MCF 10A (cell line): ENCODE measurements at regions not wholly inside any gene's neighbourhood (a gene's known extent, or its start where the extent isn't known, plus 50 kb on each side); places are given as distances from the start of the nearest gene placed in this dataset.

Source experiments
- BruUV-seq: library from RNA; stranded (reverse); fragments of 400-500 nt; replicated peaks from 2 replicates; lab custom pipeline; 2021; lab: Mats Ljungman, UMichigan
- CTCF ChIA-PET: fragments of 300-600 bp; sonication (Branson Sonifier 250); formaldehyde crosslinking; extraction: SDS; loops from one replicate; lab custom pipeline; 2021; ENCODE audit warnings: antibody characterized with exemption, inconsistent platforms; lab: Yijun Ruan, JAX
- POLR2A ChIA-PET: fragments of 300-600, 350-650 bp; sonication (Branson Sonifier 250); formaldehyde crosslinking; extraction: SDS; loops from one replicate; lab custom pipeline; 2020; ENCODE audit warnings: antibody characterized with exemption, inconsistent platforms; lab: Yijun Ruan, JAX
- DNase-seq: peaks from one replicate; pipeline ENCODE4 v3.0.0-alpha.2; 2018; ENCODE audit not compliant: unreplicated experiment
- H3K27ac Mint-ChIP-seq: one replicate; pipeline ENCODE4 v1.8.0; 2022; ENCODE audit warnings: mild to moderate bottlenecking, low read depth, mixed read lengths; ENCODE audit not compliant: unreplicated experiment
- H3K27me3 Mint-ChIP-seq: one replicate; pipeline ENCODE4 v1.8.0; 2022; ENCODE audit warnings: mixed read lengths; ENCODE audit not compliant: insufficient read depth, unreplicated experiment
- H3K36me3 Mint-ChIP-seq: one replicate; pipeline ENCODE4 v1.8.0; 2022; ENCODE audit warnings: mild to moderate bottlenecking, moderate library complexity, mixed read lengths; ENCODE audit not compliant: insufficient read depth, unreplicated experiment
- H3K4me1 Mint-ChIP-seq: one replicate; pipeline ENCODE4 v1.8.0; 2022; ENCODE audit warnings: mixed read lengths; ENCODE audit not compliant: insufficient read depth, unreplicated experiment
- H3K4me3 Mint-ChIP-seq: one replicate; pipeline ENCODE4 v1.8.0; 2022; ENCODE audit warnings: mild to moderate bottlenecking, moderate library complexity, mixed read lengths; ENCODE audit not compliant: unreplicated experiment
- H3K9me3 Mint-ChIP-seq: one replicate; pipeline ENCODE4 v1.8.0; 2022; ENCODE audit warnings: mixed read lengths; ENCODE audit not compliant: unreplicated experiment
- intact Hi-C: fragments of 100-400 bp; cut with micrococcal nuclease; formaldehyde crosslinking; loops from 2 replicates; pipeline ENCODE4 v1.14.1; 2022
- TF ChIP-seq, protein P1 (sequence below): fragments of 200-600 bp; IDR thresholded peaks from one replicate; pipeline ENCODE4 v1.8.0; 2022; ENCODE audit warnings: antibody characterized with exemption, mild to moderate bottlenecking; ENCODE audit not compliant: unreplicated experiment

GRCh38 chr6:3601570-3601969 is 144.7 kb upstream of the SLC22A23 start:
- no TSS peak for BruUV-seq
- POLR2A ChIA-PET = interaction anchor here (1.5 kb wide), 1 partner anchor 11 kb away, joined by 7 read pairs; no protein-coding TSS in a partner anchor
- no peaks in the 10 kb centered on the region for H3K4me1 Mint-ChIP-seq
- no peak for DNase-seq
- CTCF ChIA-PET = interaction anchor here (0.7 kb wide), 1 partner anchor 96 kb away, joined by 3 read pairs; no protein-coding TSS in a partner anchor
- H3K9me3 Mint-ChIP-seq = no peaks in the 10 kb centered on the region
- H3K27me3 Mint-ChIP-seq = no peaks in the 10 kb centered on the region
- no peaks in the 10 kb centered on the region for H3K36me3 Mint-ChIP-seq
- TF ChIP-seq, protein P1, sequence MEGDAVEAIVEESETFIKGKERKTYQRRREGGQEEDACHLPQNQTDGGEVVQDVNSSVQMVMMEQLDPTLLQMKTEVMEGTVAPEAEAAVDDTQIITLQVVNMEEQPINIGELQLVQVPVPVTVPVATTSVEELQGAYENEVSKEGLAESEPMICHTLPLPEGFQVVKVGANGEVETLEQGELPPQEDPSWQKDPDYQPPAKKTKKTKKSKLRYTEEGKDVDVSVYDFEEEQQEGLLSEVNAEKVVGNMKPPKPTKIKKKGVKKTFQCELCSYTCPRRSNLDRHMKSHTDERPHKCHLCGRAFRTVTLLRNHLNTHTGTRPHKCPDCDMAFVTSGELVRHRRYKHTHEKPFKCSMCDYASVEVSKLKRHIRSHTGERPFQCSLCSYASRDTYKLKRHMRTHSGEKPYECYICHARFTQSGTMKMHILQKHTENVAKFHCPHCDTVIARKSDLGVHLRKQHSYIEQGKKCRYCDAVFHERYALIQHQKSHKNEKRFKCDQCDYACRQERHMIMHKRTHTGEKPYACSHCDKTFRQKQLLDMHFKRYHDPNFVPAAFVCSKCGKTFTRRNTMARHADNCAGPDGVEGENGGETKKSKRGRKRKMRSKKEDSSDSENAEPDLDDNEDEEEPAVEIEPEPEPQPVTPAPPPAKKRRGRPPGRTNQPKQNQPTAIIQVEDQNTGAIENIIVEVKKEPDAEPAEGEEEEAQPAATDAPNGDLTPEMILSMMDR = no peak
- H3K27ac Mint-ChIP-seq = no peak overlapping the region
- intact Hi-C loops = no loop called here
- no peak overlapping the region for H3K4me3 Mint-ChIP-seq

- ChIA-PET POLR2A (interaction anchor here (0.6 to 1.5 kb wide), 4 partner anchors 13 to 80 kb away, joined by 3 to 5 read pairs (median 4); no protein-coding TSS in a partner anchor), CTCF (interaction anchor here (1.4 kb wide), 1 partner anchor 15 kb away, joined by 3 read pairs; no protein-coding TSS in a partner anchor)
- H3K4me3 Mint-ChIP-seq = no peak overlapping the region
- H3K9me3 Mint-ChIP-seq = no peaks in the 10 kb centered on the region
- H3K4me1 Mint-ChIP-seq = peaks cover 6% of the 10 kb centered on the region
- H3K36me3 Mint-ChIP-seq = no peaks in the 10 kb centered on the region
- intact Hi-C loops = no loop called here
- BruUV-seq = no TSS peak
- H3K27ac Mint-ChIP-seq = no peak overlapping the region
- TF ChIP-seq, protein P1 = no peak
- H3K27me3 Mint-ChIP-seq = no peaks in the 10 kb centered on the region
- DNase-seq = no peak
Observed at GRCh38 chr6:3597500-3598064, 140.7 kb upstream of the SLC22A23 start.

DNA sequence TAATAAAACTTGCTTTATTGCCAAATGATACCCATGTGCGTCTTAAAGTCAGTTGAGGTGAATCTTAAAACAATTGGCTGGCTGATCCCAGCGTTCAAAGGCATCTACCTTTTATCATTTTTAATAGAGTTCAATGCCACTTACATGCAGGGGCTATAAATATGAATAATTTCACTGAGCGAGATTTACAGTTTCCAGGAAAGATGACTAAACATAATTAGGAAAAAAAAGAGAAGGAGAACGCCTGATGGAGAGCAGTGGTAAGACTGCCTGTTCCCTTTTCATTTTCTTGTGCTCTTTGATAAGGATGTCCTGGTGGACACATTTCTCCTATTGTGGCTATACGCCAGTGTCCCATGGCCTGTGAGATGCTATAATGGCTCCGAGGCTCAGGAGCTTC is 139.9 kb upstream of the SLC22A23 start:
- BruUV-seq = no TSS peak
- CTCF ChIA-PET = interaction anchor here (1.4 kb wide), 1 partner anchor 16 kb away, joined by 3 read pairs; no protein-coding TSS in a partner anchor

DNA sequence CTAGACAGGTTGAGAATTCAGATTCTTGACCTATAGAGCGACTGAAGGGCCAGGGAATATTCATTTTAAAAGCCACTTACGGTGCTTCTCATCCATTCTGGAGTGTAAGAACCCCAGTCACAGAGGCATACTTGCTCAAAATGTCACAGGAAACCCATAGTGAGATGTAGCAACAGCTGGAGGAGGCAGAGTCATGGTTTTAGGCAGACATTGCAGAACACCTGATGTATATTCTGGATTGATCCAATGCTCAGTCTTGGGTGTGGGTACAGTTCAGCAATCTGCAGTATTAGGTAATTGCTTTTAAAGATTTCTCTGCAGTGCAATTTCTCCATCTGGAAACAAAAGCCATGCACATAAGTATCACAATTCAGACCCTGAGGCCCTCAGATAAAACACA is 137.4 kb upstream of the SLC22A23 start:
- BruUV-seq = no TSS peak
- H3K9me3 Mint-ChIP-seq = no peaks in the 10 kb centered on the region
- no peak overlapping the region for H3K4me3 Mint-ChIP-seq
- H3K4me1 Mint-ChIP-seq = peaks cover 17% of the 10 kb centered on the region
- no peaks in the 10 kb centered on the region for H3K36me3 Mint-ChIP-seq
- H3K27me3 Mint-ChIP-seq = no peaks in the 10 kb centered on the region
- ChIA-PET CTCF (interaction anchor here (0.6 to 0.7 kb wide), 3 partner anchors 68 to 661 kb away, joined by 3 to 5 read pairs (median 3); no protein-coding TSS in a partner anchor), POLR2A (interaction anchor here (0.7 to 4.5 kb wide), 10 partner anchors 13 to 230 kb away, joined by 3 to 54 read pairs (median 4); no protein-coding TSS in a partner anchor)
- TF ChIP-seq, protein P1 = no peak
- no peak for DNase-seq
- intact Hi-C loops = no loop called here
- H3K27ac Mint-ChIP-seq = no peak overlapping the region

More for the DNA sequence above, 139.9 kb upstream of the SLC22A23 start:
- POLR2A ChIA-PET = interaction anchor here (0.9 to 1.5 kb wide), 4 partner anchors 13 to 139 kb away, joined by 3 to 5 read pairs (median 4); no protein-coding TSS in a partner anchor
- Mint-ChIP-seq H3K4me3 (no peak overlapping the region), H3K27ac (no peak overlapping the region), H3K9me3 (no peaks in the 10 kb centered on the region), H3K36me3 (no peaks in the 10 kb centered on the region), H3K4me1 (peaks cover 11% of the 10 kb centered on the region), H3K27me3 (no peaks in the 10 kb centered on the region)
- intact Hi-C loops = no loop called here
- TF ChIP-seq, protein P1 = no peak
- DNase-seq = no peak
